Activated T-helper 2 cell treated with anti-CD3 and anti-CD28 coated beads, Interferon-gamma antibody, Interleukin-2, Interleukin-4, amounts not matched to agents 10 μg/mL and 5 μg/mL and 100 μg/mL, durations not matched to agents 14 hours and 24 hours and 36 hours (primary cell): ENCODE measurements at regions not wholly inside any gene's neighbourhood (a gene's known extent, or its start where the extent isn't known, plus 50 kb on each side); places are given as distances from the start of the nearest gene placed in this dataset.

Experiments used
- DNase-seq: peaks from one replicate; pipeline ENCODE4 v3.0.0; 2021; ENCODE audit warnings: low spot score
- H3K27ac Mint-ChIP-seq: one replicate; pipeline ENCODE4 v1.8.0; 2021; ENCODE audit warnings: mixed read lengths
- H3K27me3 Mint-ChIP-seq: one replicate; pipeline ENCODE4 v1.8.0; 2021; ENCODE audit warnings: low read depth, mixed read lengths
- H3K36me3 Mint-ChIP-seq: one replicate; pipeline ENCODE4 v1.8.0; 2021; ENCODE audit warnings: low read depth, mixed read lengths
- H3K4me1 Mint-ChIP-seq: one replicate; pipeline ENCODE4 v1.8.0; 2021; ENCODE audit warnings: low read depth, mixed read lengths
- H3K4me3 Mint-ChIP-seq: one replicate; pipeline ENCODE4 v1.8.0; 2021; ENCODE audit warnings: low read depth, mild to moderate bottlenecking, moderate library complexity, mixed read lengths
- H3K9me3 Mint-ChIP-seq: one replicate; pipeline ENCODE4 v1.8.0; 2021; ENCODE audit warnings: mixed read lengths
- intact Hi-C: fragments of 100-400 bp; cut with micrococcal nuclease; formaldehyde crosslinking; loops from one replicate; pipeline ENCODE4 v1.15.1; 2023

GRCh38 chr2:217735034-217735433 is 267.8 kb downstream of the TNS1 start:
- peaks cover under 1% of the 10 kb centered on the region for H3K27me3 Mint-ChIP-seq
- H3K36me3 Mint-ChIP-seq: no peaks in the 10 kb centered on the region
- no peak overlapping the region for H3K4me3 Mint-ChIP-seq
- intact Hi-C loops: no loop called here
- no peaks in the 10 kb centered on the region for H3K9me3 Mint-ChIP-seq
- H3K4me1 Mint-ChIP-seq: peaks cover 8% of the 10 kb centered on the region
- no peak overlapping the region for H3K27ac Mint-ChIP-seq
- DNase-seq: no peak

GRCh38 chr2:217733461-217733860 is 269.3 kb downstream of the TNS1 start:
- intact Hi-C loops: no loop called here
- no peak for DNase-seq
- peaks cover 8% of the 10 kb centered on the region for H3K4me1 Mint-ChIP-seq
- H3K4me3 Mint-ChIP-seq: no peak overlapping the region
- no peak overlapping the region for H3K27ac Mint-ChIP-seq
- no peaks in the 10 kb centered on the region for H3K9me3 Mint-ChIP-seq
- H3K36me3 Mint-ChIP-seq: no peaks in the 10 kb centered on the region
- no peaks in the 10 kb centered on the region for H3K27me3 Mint-ChIP-seq

- Mint-ChIP-seq H3K27me3 (no peaks in the 10 kb centered on the region), H3K9me3 (no peaks in the 10 kb centered on the region), H3K4me1 (peaks cover 8% of the 10 kb centered on the region), H3K27ac (no peak overlapping the region), H3K4me3 (no peak overlapping the region), H3K36me3 (no peaks in the 10 kb centered on the region)
- no peak for DNase-seq
- intact Hi-C loops: no loop called here
Measured at GRCh38 chr2:217732992-217733391, 269.8 kb downstream of the TNS1 start.

- H3K27ac Mint-ChIP-seq: no peak overlapping the region
- H3K36me3 Mint-ChIP-seq: no peaks in the 10 kb centered on the region
- H3K27me3 Mint-ChIP-seq: no peaks in the 10 kb centered on the region
- no peak for DNase-seq
- H3K4me3 Mint-ChIP-seq: no peak overlapping the region
- H3K4me1 Mint-ChIP-seq: peaks cover 8% of the 10 kb centered on the region
- intact Hi-C loops: no loop called here
- no peaks in the 10 kb centered on the region for H3K9me3 Mint-ChIP-seq
Measured at GRCh38 chr2:217731805-217732204, 271.0 kb downstream of the TNS1 start.

GRCh38 chr2:217729421-217730053 is 273.3 kb downstream of the TNS1 start:
- Mint-ChIP-seq H3K36me3 (no peaks in the 10 kb centered on the region), H3K27me3 (no peaks in the 10 kb centered on the region), H3K27ac (no peak overlapping the region), H3K9me3 (no peaks in the 10 kb centered on the region), H3K4me1 (peaks cover under 1% of the 10 kb centered on the region), H3K4me3 (no peak overlapping the region)
- intact Hi-C loops: no loop called here
- DNase-seq: no peak

GRCh38 chr2:217727801-217728200 is 275.0 kb downstream of the TNS1 start:
- Mint-ChIP-seq H3K4me3 (no peak overlapping the region), H3K27ac (no peak overlapping the region), H3K27me3 (no peaks in the 10 kb centered on the region), H3K4me1 (peaks cover 3% of the 10 kb centered on the region), H3K9me3 (no peaks in the 10 kb centered on the region), H3K36me3 (no peaks in the 10 kb centered on the region)
- intact Hi-C loops: no loop called here
- DNase-seq: no peak

- H3K27me3 Mint-ChIP-seq: no peaks in the 10 kb centered on the region
- no peak overlapping the region for H3K4me3 Mint-ChIP-seq
- H3K9me3 Mint-ChIP-seq: no peaks in the 10 kb centered on the region
- intact Hi-C loops: no loop called here
- no peak overlapping the region for H3K27ac Mint-ChIP-seq
- DNase-seq: no peak
- peaks cover 3% of the 10 kb centered on the region for H3K4me1 Mint-ChIP-seq
- H3K36me3 Mint-ChIP-seq: no peaks in the 10 kb centered on the region
Measured at GRCh38 chr2:217725409-217725808, 277.4 kb downstream of the TNS1 start.

- intact Hi-C loops: no loop called here
- Mint-ChIP-seq H3K36me3 (no peaks in the 10 kb centered on the region), H3K4me1 (peaks cover 3% of the 10 kb centered on the region), H3K27ac (no peak overlapping the region), H3K4me3 (no peak overlapping the region), H3K9me3 (no peaks in the 10 kb centered on the region), H3K27me3 (no peaks in the 10 kb centered on the region)
- no peak for DNase-seq
Measured at GRCh38 chr2:217724471-217724870, 278.3 kb downstream of the TNS1 start.

- DNase-seq: no peak
- Mint-ChIP-seq H3K36me3 (no peaks in the 10 kb centered on the region), H3K27ac (no peak overlapping the region), H3K27me3 (no peaks in the 10 kb centered on the region), H3K4me1 (peaks cover 3% of the 10 kb centered on the region), H3K9me3 (no peaks in the 10 kb centered on the region), H3K4me3 (no peak overlapping the region)
- intact Hi-C loops: no loop called here
Measured at GRCh38 chr2:217723981-217724380, 278.8 kb downstream of the TNS1 start.

- Mint-ChIP-seq H3K4me3 (no peak overlapping the region), H3K27ac (no peak overlapping the region), H3K36me3 (no peaks in the 10 kb centered on the region), H3K9me3 (no peaks in the 10 kb centered on the region), H3K27me3 (no peaks in the 10 kb centered on the region), H3K4me1 (peaks cover 3% of the 10 kb centered on the region)
- intact Hi-C loops: no loop called here
- DNase-seq: no peak
Measured at GRCh38 chr2:217722883-217723472, 279.8 kb downstream of the TNS1 start.

GRCh38 chr2:217717646-217718045 is 285.1 kb downstream of the TNS1 start:
- intact Hi-C loops: no loop called here
- H3K27me3 Mint-ChIP-seq: no peaks in the 10 kb centered on the region
- no peaks in the 10 kb centered on the region for H3K4me1 Mint-ChIP-seq
- no peaks in the 10 kb centered on the region for H3K36me3 Mint-ChIP-seq
- DNase-seq: no peak
- no peak overlapping the region for H3K27ac Mint-ChIP-seq
- no peak overlapping the region for H3K4me3 Mint-ChIP-seq
- no peaks in the 10 kb centered on the region for H3K9me3 Mint-ChIP-seq

- Mint-ChIP-seq H3K4me1 (no peaks in the 10 kb centered on the region), H3K36me3 (no peaks in the 10 kb centered on the region), H3K27me3 (no peaks in the 10 kb centered on the region), H3K9me3 (no peaks in the 10 kb centered on the region), H3K27ac (no peak overlapping the region), H3K4me3 (no peak overlapping the region)
- no peak for DNase-seq
- intact Hi-C loops: no loop called here
Measured at GRCh38 chr2:217715484-217715883, 287.3 kb downstream of the TNS1 start.

- no peak for DNase-seq
- H3K27ac Mint-ChIP-seq: no peak overlapping the region
- peaks cover 3% of the 10 kb centered on the region for H3K27me3 Mint-ChIP-seq
- H3K4me1 Mint-ChIP-seq: no peaks in the 10 kb centered on the region
- H3K4me3 Mint-ChIP-seq: no peak overlapping the region
- intact Hi-C loops: loop anchor here (5.0 kb wide), 3 partner anchors 1017 to 1197 kb away; partner anchors contain the start of gene IGFBP5
- no peaks in the 10 kb centered on the region for H3K9me3 Mint-ChIP-seq
- no peaks in the 10 kb centered on the region for H3K36me3 Mint-ChIP-seq
Measured at GRCh38 chr2:217714287-217714751, 288.5 kb downstream of the TNS1 start.
